ENCODE measurements at regions not wholly inside any gene's neighbourhood (a gene's known extent, or its start where the extent isn't known, plus 50 kb on each side); places are given as distances from the start of the nearest gene placed in this dataset.

DNA sequence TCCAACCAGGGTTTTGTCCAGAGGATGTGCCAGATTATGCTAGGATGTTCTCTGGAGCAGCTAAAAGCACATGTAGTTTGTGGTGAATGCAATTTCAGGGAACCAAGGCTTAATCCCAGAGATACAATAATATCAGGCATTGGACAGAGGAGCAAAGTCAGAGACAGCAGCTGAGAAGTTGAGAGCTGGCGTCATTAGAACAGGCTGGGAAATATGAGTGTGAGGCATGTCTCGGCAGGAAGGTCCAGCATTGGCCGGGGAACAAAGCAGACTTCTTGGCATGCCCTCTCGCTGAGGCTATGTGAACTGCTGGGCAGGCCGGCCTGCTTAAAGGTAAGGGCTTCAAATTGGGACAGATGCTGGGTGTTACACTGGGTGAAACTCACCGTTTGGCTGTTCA lies 125.4 kb downstream of the CAND1 start:
- TF ChIP-seq, protein P1, sequence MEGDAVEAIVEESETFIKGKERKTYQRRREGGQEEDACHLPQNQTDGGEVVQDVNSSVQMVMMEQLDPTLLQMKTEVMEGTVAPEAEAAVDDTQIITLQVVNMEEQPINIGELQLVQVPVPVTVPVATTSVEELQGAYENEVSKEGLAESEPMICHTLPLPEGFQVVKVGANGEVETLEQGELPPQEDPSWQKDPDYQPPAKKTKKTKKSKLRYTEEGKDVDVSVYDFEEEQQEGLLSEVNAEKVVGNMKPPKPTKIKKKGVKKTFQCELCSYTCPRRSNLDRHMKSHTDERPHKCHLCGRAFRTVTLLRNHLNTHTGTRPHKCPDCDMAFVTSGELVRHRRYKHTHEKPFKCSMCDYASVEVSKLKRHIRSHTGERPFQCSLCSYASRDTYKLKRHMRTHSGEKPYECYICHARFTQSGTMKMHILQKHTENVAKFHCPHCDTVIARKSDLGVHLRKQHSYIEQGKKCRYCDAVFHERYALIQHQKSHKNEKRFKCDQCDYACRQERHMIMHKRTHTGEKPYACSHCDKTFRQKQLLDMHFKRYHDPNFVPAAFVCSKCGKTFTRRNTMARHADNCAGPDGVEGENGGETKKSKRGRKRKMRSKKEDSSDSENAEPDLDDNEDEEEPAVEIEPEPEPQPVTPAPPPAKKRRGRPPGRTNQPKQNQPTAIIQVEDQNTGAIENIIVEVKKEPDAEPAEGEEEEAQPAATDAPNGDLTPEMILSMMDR (IDR thresholded peaks at IDR 0.05) = no peak
- TF ChIP-seq POLR2AphosphoS5 (IDR thresholded peaks at IDR 0.05) = no peak
- no peak for TF ChIP-seq POLR2A (IDR thresholded peaks at IDR 0.05)
- TF ChIP-seq EP300 (IDR thresholded peaks at IDR 0.05) = no peak

All from stomach (tissue), 4 donors.